ENCODE measurements at regions not wholly inside any gene's neighbourhood (a gene's known extent, or its start where the extent isn't known, plus 50 kb on each side); places are given as distances from the start of the nearest gene placed in this dataset.

- Mint-ChIP-seq H3K4me3 (no peak overlapping the region), H3K36me3 (ENCODE audit: low read depth) (no peaks in the 10 kb centered on the region), H3K27me3 (peaks cover 28% of the 10 kb centered on the region), H3K9me3 (ENCODE audit: low read depth) (no peaks in the 10 kb centered on the region), H3K4me1 (no peaks in the 10 kb centered on the region), H3K27ac (no peak overlapping the region)
- ATAC-seq: no peak
- intact Hi-C loops (cut with DNase I, micrococcal nuclease): no loop called here
- no peak for DNase-seq
- ChIA-PET POLR2A (no interaction called here), CTCF (no interaction called here)
Observed at GRCh38 chr3:101155825-101156224, 162.6 kb upstream of the ABI3BP start.

- ChIA-PET CTCF (interaction anchor here (1.0 kb wide), 1 partner anchor 13 kb away, joined by 5 read pairs; no protein-coding TSS in a partner anchor), POLR2A (no interaction called here)
- no peak overlapping the region for H3K27ac Mint-ChIP-seq
- H3K36me3 Mint-ChIP-seq (ENCODE audit: low read depth): no peaks in the 10 kb centered on the region
- ATAC-seq (no peak), DNase-seq (no peak)
- intact Hi-C loops (cut with DNase I, micrococcal nuclease): no loop called here
- H3K4me3 Mint-ChIP-seq: no peak overlapping the region
- no peaks in the 10 kb centered on the region for H3K9me3 Mint-ChIP-seq (ENCODE audit: low read depth)
- no peaks in the 10 kb centered on the region for H3K4me1 Mint-ChIP-seq
- H3K27me3 Mint-ChIP-seq: peaks cover 35% of the 10 kb centered on the region
Observed at GRCh38 chr3:101154401-101154800, 161.2 kb upstream of the ABI3BP start.

- intact Hi-C loops (cut with DNase I, micrococcal nuclease): no loop called here
- ChIA-PET CTCF (no interaction called here), POLR2A (no interaction called here)
- no peak overlapping the region for H3K4me3 Mint-ChIP-seq
- H3K36me3 Mint-ChIP-seq (ENCODE audit: low read depth): no peaks in the 10 kb centered on the region
- H3K9me3 Mint-ChIP-seq (ENCODE audit: low read depth): no peaks in the 10 kb centered on the region
- no peaks in the 10 kb centered on the region for H3K4me1 Mint-ChIP-seq
- ATAC-seq: no peak
- H3K27me3 Mint-ChIP-seq: peaks cover 37% of the 10 kb centered on the region
- DNase-seq: no peak
- H3K27ac Mint-ChIP-seq: no peak overlapping the region
Observed at GRCh38 chr3:101151286-101151913, 158.2 kb upstream of the ABI3BP start.

- no peak for DNase-seq
- Mint-ChIP-seq H3K9me3 (ENCODE audit: low read depth) (no peaks in the 10 kb centered on the region), H3K36me3 (ENCODE audit: low read depth) (no peaks in the 10 kb centered on the region), H3K27me3 (peaks cover 34% of the 10 kb centered on the region), H3K4me1 (no peaks in the 10 kb centered on the region), H3K27ac (no peak overlapping the region), H3K4me3 (no peak overlapping the region)
- ATAC-seq: no peak
- ChIA-PET CTCF (interaction anchor here (0.9 kb wide), 1 partner anchor 9 kb away, joined by 3 read pairs; no protein-coding TSS in a partner anchor), POLR2A (no interaction called here)
- intact Hi-C loops (cut with DNase I, micrococcal nuclease): no loop called here
Observed at GRCh38 chr3:101150504-101150903, 157.3 kb upstream of the ABI3BP start.

- Mint-ChIP-seq H3K4me1 (no peaks in the 10 kb centered on the region), H3K36me3 (ENCODE audit: low read depth) (no peaks in the 10 kb centered on the region), H3K27ac (no peak overlapping the region), H3K9me3 (ENCODE audit: low read depth) (no peaks in the 10 kb centered on the region), H3K27me3 (peaks cover 31% of the 10 kb centered on the region), H3K4me3 (no peak overlapping the region)
- no peak for DNase-seq
- intact Hi-C loops (cut with DNase I, micrococcal nuclease): no loop called here
- no peak for ATAC-seq
- ChIA-PET CTCF (interaction anchor here (0.9 kb wide), 1 partner anchor 10 kb away, joined by 3 read pairs; no protein-coding TSS in a partner anchor), POLR2A (no interaction called here)
Observed at GRCh38 chr3:101149707-101150106, 156.5 kb upstream of the ABI3BP start.

- Mint-ChIP-seq H3K27ac (no peak overlapping the region), H3K36me3 (ENCODE audit: low read depth) (no peaks in the 10 kb centered on the region), H3K9me3 (ENCODE audit: low read depth) (no peaks in the 10 kb centered on the region), H3K27me3 (peaks cover 28% of the 10 kb centered on the region), H3K4me1 (no peaks in the 10 kb centered on the region), H3K4me3 (no peak overlapping the region)
- CTCF ChIA-PET: no interaction called here
- ATAC-seq (no peak), DNase-seq (no peak)
- POLR2A ChIA-PET: no interaction called here
- intact Hi-C loops (cut with DNase I, micrococcal nuclease): no loop called here
Observed at GRCh38 chr3:101149251-101149650, 156.0 kb upstream of the ABI3BP start.

GRCh38 chr3:101148001-101148400 is 154.8 kb upstream of the ABI3BP start:
- Mint-ChIP-seq H3K36me3 (ENCODE audit: low read depth) (no peaks in the 10 kb centered on the region), H3K27me3 (peaks cover 27% of the 10 kb centered on the region), H3K4me3 (no peak overlapping the region), H3K27ac (no peak overlapping the region), H3K9me3 (ENCODE audit: low read depth) (no peaks in the 10 kb centered on the region), H3K4me1 (no peaks in the 10 kb centered on the region)
- ChIA-PET POLR2A (no interaction called here), CTCF (no interaction called here)
- DNase-seq (no peak), ATAC-seq (no peak)
- intact Hi-C loops (cut with DNase I, micrococcal nuclease): no loop called here

- no peaks in the 10 kb centered on the region for H3K36me3 Mint-ChIP-seq (ENCODE audit: low read depth)
- CTCF ChIA-PET: interaction anchor here (0.6 kb wide), 1 partner anchor 14 kb away, joined by 3 read pairs; no protein-coding TSS in a partner anchor
- H3K4me3 Mint-ChIP-seq: no peak overlapping the region
- no peak overlapping the region for H3K27ac Mint-ChIP-seq
- intact Hi-C loops (cut with DNase I, micrococcal nuclease): no loop called here
- DNase-seq: no peak
- ATAC-seq: peak; percentile 42
- H3K9me3 Mint-ChIP-seq (ENCODE audit: low read depth): no peaks in the 10 kb centered on the region
- H3K4me1 Mint-ChIP-seq: no peaks in the 10 kb centered on the region
- H3K27me3 Mint-ChIP-seq: peaks cover 25% of the 10 kb centered on the region
- POLR2A ChIA-PET: interaction anchor here (0.6 kb wide), 1 partner anchor 48 kb away, joined by 3 read pairs; no protein-coding TSS in a partner anchor
Observed at GRCh38 chr3:101146946-101147345, 153.7 kb upstream of the ABI3BP start.

GRCh38 chr3:101144105-101144504 is 150.9 kb upstream of the ABI3BP start:
- Mint-ChIP-seq H3K4me3 (no peak overlapping the region), H3K4me1 (no peaks in the 10 kb centered on the region), H3K9me3 (ENCODE audit: low read depth) (no peaks in the 10 kb centered on the region), H3K27me3 (peaks cover 17% of the 10 kb centered on the region), H3K27ac (no peak overlapping the region), H3K36me3 (ENCODE audit: low read depth) (no peaks in the 10 kb centered on the region)
- ChIA-PET POLR2A (no interaction called here), CTCF (no interaction called here)
- ATAC-seq: no peak
- intact Hi-C loops (cut with DNase I, micrococcal nuclease): no loop called here
- no peak for DNase-seq

- ChIA-PET CTCF (no interaction called here), POLR2A (no interaction called here)
- H3K27ac Mint-ChIP-seq: no peak overlapping the region
- H3K27me3 Mint-ChIP-seq: peaks cover 20% of the 10 kb centered on the region
- H3K4me3 Mint-ChIP-seq: no peak overlapping the region
- ATAC-seq (no peak), DNase-seq (no peak)
- H3K36me3 Mint-ChIP-seq (ENCODE audit: low read depth): no peaks in the 10 kb centered on the region
- H3K4me1 Mint-ChIP-seq: no peaks in the 10 kb centered on the region
- intact Hi-C loops (cut with DNase I, micrococcal nuclease): no loop called here
- no peaks in the 10 kb centered on the region for H3K9me3 Mint-ChIP-seq (ENCODE audit: low read depth)
Observed at GRCh38 chr3:101143012-101143411, 149.8 kb upstream of the ABI3BP start.

GRCh38 chr3:101142160-101142559 is 148.9 kb upstream of the ABI3BP start:
- POLR2A ChIA-PET: no interaction called here
- Mint-ChIP-seq H3K27ac (no peak overlapping the region), H3K4me3 (no peak overlapping the region)

GRCh38 chr3:101141135-101141534 is 147.9 kb upstream of the ABI3BP start:
- peaks cover 20% of the 10 kb centered on the region for H3K27me3 Mint-ChIP-seq

More at GRCh38 chr3:101142160-101142559, 148.9 kb upstream of the ABI3BP start:
- Mint-ChIP-seq H3K9me3 (ENCODE audit: low read depth) (no peaks in the 10 kb centered on the region), H3K27me3 (peaks cover 14% of the 10 kb centered on the region), H3K36me3 (ENCODE audit: low read depth) (no peaks in the 10 kb centered on the region), H3K4me1 (no peaks in the 10 kb centered on the region)
- DNase-seq (no peak), ATAC-seq (no peak)
- CTCF ChIA-PET: no interaction called here
- intact Hi-C loops (cut with DNase I, micrococcal nuclease): no loop called here

More at GRCh38 chr3:101141135-101141534, 147.9 kb upstream of the ABI3BP start:
- DNase-seq (no peak), ATAC-seq (no peak)
- Mint-ChIP-seq H3K4me3 (no peak overlapping the region), H3K27ac (no peak overlapping the region), H3K36me3 (ENCODE audit: low read depth) (no peaks in the 10 kb centered on the region), H3K9me3 (ENCODE audit: low read depth) (no peaks in the 10 kb centered on the region), H3K4me1 (no peaks in the 10 kb centered on the region)
- intact Hi-C loops (cut with DNase I, micrococcal nuclease): no loop called here
- ChIA-PET POLR2A (no interaction called here), CTCF (interaction anchor here (1.0 kb wide), 1 partner anchor 14 kb away, joined by 5 read pairs; no protein-coding TSS in a partner anchor)

Measured in activated CD4-positive, alpha-beta T cell treated with anti-CD3 and anti-CD28 coated beads for 36 hours (primary cell).